Lower leg skin (tissue), 3 donors: ENCODE measurements at regions not wholly inside any gene's neighbourhood (a gene's known extent, or its start where the extent isn't known, plus 50 kb on each side); places are given as distances from the start of the nearest gene placed in this dataset.

Source experiments
- POLR2A ChIP-seq, 2 donors: fragments of 450-650 bp; IDR thresholded peaks; one replicate each; pipeline ENCODE4 v1.6.1; 2016 to 2017; ENCODE audit warnings: antibody characterized with exemption in 2 of 2, mild to moderate bottlenecking in 1 of 2, moderate library complexity in 1 of 2
- TF ChIP-seq, protein P1 (sequence below), 3 donors: fragments of 450-650 bp; IDR thresholded peaks; one replicate each; pipeline ENCODE4 v1.5.1; 2016; ENCODE audit warnings: antibody characterized with exemption in 3 of 3, mild to moderate bottlenecking in 3 of 3, moderate library complexity in 2 of 3

DNA sequence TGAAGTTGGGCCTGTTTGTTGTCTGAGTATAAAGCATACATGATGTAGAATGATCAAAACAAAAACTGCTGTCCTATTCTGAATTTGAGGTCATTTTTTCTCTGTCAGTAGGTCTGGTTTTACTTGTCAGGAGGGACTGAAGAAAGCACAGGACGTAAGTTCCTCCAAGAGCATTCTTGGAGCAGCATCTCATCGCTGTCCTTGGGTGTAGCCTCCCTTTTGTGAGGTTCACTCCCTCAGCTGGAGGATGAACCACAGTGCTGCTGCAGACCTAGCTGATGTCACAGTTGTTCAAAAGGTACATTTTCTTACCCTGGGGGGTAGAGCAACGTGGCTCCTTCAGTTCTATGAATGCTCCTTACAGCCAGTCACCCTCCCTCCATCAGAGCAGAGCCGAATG lies 490.0 kb upstream of the TBL1XR1 start:
- TF ChIP-seq, protein P1, sequence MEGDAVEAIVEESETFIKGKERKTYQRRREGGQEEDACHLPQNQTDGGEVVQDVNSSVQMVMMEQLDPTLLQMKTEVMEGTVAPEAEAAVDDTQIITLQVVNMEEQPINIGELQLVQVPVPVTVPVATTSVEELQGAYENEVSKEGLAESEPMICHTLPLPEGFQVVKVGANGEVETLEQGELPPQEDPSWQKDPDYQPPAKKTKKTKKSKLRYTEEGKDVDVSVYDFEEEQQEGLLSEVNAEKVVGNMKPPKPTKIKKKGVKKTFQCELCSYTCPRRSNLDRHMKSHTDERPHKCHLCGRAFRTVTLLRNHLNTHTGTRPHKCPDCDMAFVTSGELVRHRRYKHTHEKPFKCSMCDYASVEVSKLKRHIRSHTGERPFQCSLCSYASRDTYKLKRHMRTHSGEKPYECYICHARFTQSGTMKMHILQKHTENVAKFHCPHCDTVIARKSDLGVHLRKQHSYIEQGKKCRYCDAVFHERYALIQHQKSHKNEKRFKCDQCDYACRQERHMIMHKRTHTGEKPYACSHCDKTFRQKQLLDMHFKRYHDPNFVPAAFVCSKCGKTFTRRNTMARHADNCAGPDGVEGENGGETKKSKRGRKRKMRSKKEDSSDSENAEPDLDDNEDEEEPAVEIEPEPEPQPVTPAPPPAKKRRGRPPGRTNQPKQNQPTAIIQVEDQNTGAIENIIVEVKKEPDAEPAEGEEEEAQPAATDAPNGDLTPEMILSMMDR (IDR thresholded peaks at IDR 0.05), result no peak
- no peak for TF ChIP-seq POLR2A (IDR thresholded peaks at IDR 0.05)
